ENCODE measurements at regions not wholly inside any gene's neighbourhood (a gene's known extent, or its start where the extent isn't known, plus 50 kb on each side); places are given as distances from the start of the nearest gene placed in this dataset.

DNA sequence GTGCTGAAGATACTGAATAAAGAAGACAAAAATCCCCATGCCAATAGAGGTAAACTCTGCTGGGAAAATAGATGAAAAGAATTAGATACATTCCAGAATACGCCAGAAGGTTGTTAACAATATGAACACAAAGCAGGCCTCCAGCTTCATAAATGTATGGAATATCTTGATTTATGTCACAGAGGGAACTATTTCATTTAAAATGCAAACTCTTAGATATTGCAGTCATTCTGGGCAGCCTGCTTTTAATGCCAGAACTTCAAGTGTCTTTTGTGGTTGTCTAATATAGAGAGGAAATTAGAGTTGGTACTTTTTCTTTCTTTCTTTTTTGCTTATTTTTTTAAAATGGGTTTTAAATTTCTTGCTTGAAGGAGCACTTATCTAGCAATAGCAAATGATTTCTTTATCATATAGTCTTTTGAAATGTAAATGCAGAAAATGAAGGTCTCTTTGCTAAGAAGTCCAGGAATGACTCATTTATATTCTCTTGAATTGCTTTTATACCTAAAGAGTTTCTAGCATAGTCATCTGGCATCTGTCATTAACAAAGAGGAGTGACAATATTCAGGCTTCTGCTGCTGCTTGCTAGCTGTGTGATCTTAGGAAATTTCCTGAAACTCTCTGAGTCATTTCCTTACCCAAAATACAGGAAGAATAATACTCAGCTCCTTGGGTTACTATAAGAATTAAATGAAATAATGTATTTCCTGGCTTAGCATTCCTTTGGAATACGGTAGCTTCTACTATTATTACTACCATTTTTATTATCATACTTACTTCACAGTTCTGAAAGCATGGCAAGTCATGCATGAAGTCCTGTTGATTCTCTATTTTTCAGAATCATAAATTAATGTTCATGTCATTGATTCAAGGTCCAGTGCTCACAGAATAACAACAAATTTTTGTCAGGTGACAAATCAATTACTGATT is 527.6 kb downstream of the DIPK2A start:
- no peak overlapping the region for H4K5ac ChIP-seq (ENCODE audit: insufficient read length, low read depth, low read length)
- no peaks in the 10 kb centered on the region for H3K79me1 ChIP-seq (ENCODE audit: insufficient read depth, low read depth, low read length, poor library complexity, severe bottlenecking)
- TF ChIP-seq, protein P1, sequence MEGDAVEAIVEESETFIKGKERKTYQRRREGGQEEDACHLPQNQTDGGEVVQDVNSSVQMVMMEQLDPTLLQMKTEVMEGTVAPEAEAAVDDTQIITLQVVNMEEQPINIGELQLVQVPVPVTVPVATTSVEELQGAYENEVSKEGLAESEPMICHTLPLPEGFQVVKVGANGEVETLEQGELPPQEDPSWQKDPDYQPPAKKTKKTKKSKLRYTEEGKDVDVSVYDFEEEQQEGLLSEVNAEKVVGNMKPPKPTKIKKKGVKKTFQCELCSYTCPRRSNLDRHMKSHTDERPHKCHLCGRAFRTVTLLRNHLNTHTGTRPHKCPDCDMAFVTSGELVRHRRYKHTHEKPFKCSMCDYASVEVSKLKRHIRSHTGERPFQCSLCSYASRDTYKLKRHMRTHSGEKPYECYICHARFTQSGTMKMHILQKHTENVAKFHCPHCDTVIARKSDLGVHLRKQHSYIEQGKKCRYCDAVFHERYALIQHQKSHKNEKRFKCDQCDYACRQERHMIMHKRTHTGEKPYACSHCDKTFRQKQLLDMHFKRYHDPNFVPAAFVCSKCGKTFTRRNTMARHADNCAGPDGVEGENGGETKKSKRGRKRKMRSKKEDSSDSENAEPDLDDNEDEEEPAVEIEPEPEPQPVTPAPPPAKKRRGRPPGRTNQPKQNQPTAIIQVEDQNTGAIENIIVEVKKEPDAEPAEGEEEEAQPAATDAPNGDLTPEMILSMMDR (conservative IDR thresholded peaks at IDR 0.05): no peak
- no peak overlapping the region for H3K4me3 Mint-ChIP-seq
- peaks cover 12 to 14% of the 10 kb centered on the region in 2 experiments for H3K4me1 Mint-ChIP-seq
- no peaks in the 10 kb centered on the region; the same call in 1 of the 2 replicates for H3K27me3 Mint-ChIP-seq (ENCODE audit: low read depth)
- H4K8ac ChIP-seq (replicated peaks; ENCODE audit: insufficient read length, low read depth, low read length): no peak overlapping the region
- no peak overlapping the region for H3K18ac ChIP-seq (ENCODE audit: insufficient read length, low read depth, low read length)
- no peak overlapping the region for H2AK5ac ChIP-seq (ENCODE audit: insufficient read length, low read length)
- no peaks in the 10 kb centered on the region for H3K27me3 ChIP-seq (ENCODE audit: insufficient read depth, low read length)
- peaks cover 0 to 4% (median 0%) of the 10 kb centered on the region in 3 experiments; a peak in 1 of 7 replicates for H3K36me3 Mint-ChIP-seq (ENCODE audit: insufficient read depth in 1 of 3, low read depth in 3 of 3)
- H2AFZ ChIP-seq (ENCODE audit: low read length): no peak overlapping the region
- no peak overlapping the region for H2BK120ac ChIP-seq (ENCODE audit: low read depth, low read length, poor library complexity, severe bottlenecking)
- H3K23me2 ChIP-seq (ENCODE audit: insufficient read length, low read depth, low read length, poor library complexity, severe bottlenecking): no peaks in the 10 kb centered on the region
- H3K14ac ChIP-seq (ENCODE audit: insufficient read depth, low read length): no peak overlapping the region
- H4K91ac ChIP-seq (ENCODE audit: insufficient read length, low read depth, low read length): no peak overlapping the region
- no peak overlapping the region for H3K27ac Mint-ChIP-seq
- H2BK15ac ChIP-seq (ENCODE audit: low read depth, low read length): no peak overlapping the region
- H3K4me1 ChIP-seq (ENCODE audit: insufficient read depth, low read length): no peaks in the 10 kb centered on the region
- WGBS (ENCODE audit: extremely low coverage, insufficient read length, low lambda C conversion rate): no CpG with 5 or more reads among the region's 2 CpGs
- no peak overlapping the region for H3K4ac ChIP-seq (ENCODE audit: low read depth, low read length)
- no peak overlapping the region for H3K9ac ChIP-seq (ENCODE audit: extremely low read depth, insufficient read length, low read length)
- H2BK20ac ChIP-seq (ENCODE audit: low read depth, low read length, poor library complexity, severe bottlenecking): no peak overlapping the region
- H3T11ph ChIP-seq (ENCODE audit: low read length): no peak overlapping the region
- no peak overlapping the region for H3K23ac ChIP-seq (ENCODE audit: insufficient read length, low read depth, low read length)
- no peak overlapping the region for H3K56ac ChIP-seq (ENCODE audit: insufficient read length, low read depth, low read length)
- no peak overlapping the region for H2BK5ac ChIP-seq (ENCODE audit: insufficient read length, low read length)
- H3K79me2 ChIP-seq (ENCODE audit: insufficient read depth, low read length): no peaks in the 10 kb centered on the region
- no peaks in the 10 kb centered on the region for H3K9me3 Mint-ChIP-seq
- no peak overlapping the region for H3K27ac ChIP-seq (ENCODE audit: insufficient read length, low read depth, low read length)
- no peak overlapping the region for H3K4me2 ChIP-seq (ENCODE audit: insufficient read depth, insufficient read length, low read length)
- no peak overlapping the region for H2BK12ac ChIP-seq (ENCODE audit: insufficient read length, low read depth, low read length)
- H4K20me1 ChIP-seq (ENCODE audit: control insufficient read depth, insufficient read depth, insufficient read length): no peaks in the 10 kb centered on the region
- H3K9me3 ChIP-seq (ENCODE audit: control insufficient read depth, low read depth, low read length): no peaks in the 10 kb centered on the region
- no peak for DNase-seq

Data from H9 (cell line).